ENCODE measurements at regions not wholly inside any gene's neighbourhood (a gene's known extent, or its start where the extent isn't known, plus 50 kb on each side); places are given as distances from the start of the nearest gene placed in this dataset.

DNA sequence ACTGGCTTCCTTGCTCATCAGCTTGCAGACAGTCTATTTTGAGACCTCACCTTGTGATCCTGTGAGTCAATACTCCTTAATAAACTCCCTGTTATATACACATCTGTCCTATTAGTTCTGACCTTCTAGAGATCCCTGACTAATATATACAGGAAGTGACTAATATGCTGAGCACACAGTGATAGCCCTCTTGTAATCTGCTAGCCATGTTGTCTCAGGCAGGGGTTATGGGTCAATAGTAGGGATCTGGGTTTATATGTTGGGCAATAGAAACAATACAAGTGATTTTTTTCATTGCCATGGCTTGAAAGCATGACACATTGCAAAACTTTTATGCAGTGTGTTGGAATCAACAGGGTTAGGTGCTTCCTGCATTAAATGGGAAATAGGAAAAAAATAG lies 562.2 kb downstream of the GALC start:
- intact Hi-C loops (cut with micrococcal nuclease) (no loop called here), in situ Hi-C loops (cut with MboI; ENCODE audit: low sequenced_read_pairs) (no loop called here), dilution Hi-C loops (cut with HindIII; ENCODE audit: low sequenced_read_pairs, unreplicated experiment) (no loop called here)
- H3K9me3 ChIP-seq (ENCODE audit: control insufficient read depth, insufficient read depth, low read length) = peaks cover 2% of the 10 kb centered on the region; the same call in 1 of the 2 replicates
- no peak overlapping the region for H3K4me2 ChIP-seq (ENCODE audit: low read depth, low read length)
- H2AK5ac ChIP-seq (ENCODE audit: low read depth, low read length) = no peak overlapping the region
- H4K20me1 ChIP-seq (ENCODE audit: insufficient read depth, low read length) = no peaks in the 10 kb centered on the region
- no peak overlapping the region for H4K5ac ChIP-seq (ENCODE audit: low read depth, low read length)
- DNase-seq (peak; percentile 75), ATAC-seq (ENCODE audit: low read depth) (peak; percentile 48; the same call in 1 of the 2 replicates)
- H3K36me3 ChIP-seq (ENCODE audit: control insufficient read depth, insufficient read depth, low read length) = no peaks in the 10 kb centered on the region
- H3K18ac ChIP-seq (ENCODE audit: low read depth, low read length) = no peak overlapping the region
- no peak overlapping the region for H2AFZ ChIP-seq (replicated peaks; ENCODE audit: low read length, poor library complexity)
- ChIA-PET CTCF (no interaction called here), POLR2A (ENCODE audit: unreplicated experiment) (no interaction called here)
- H2BK20ac ChIP-seq (ENCODE audit: low read depth, low read length) = no peak overlapping the region
- no peak overlapping the region for H2BK5ac ChIP-seq (ENCODE audit: low read depth, low read length, poor library complexity, severe bottlenecking)
- BruUV-seq (replicated peaks) = no TSS peak
- peaks cover 2% of the 10 kb centered on the region; the same call in 1 of the 2 replicates for H3K4me1 ChIP-seq (ENCODE audit: control insufficient read depth, insufficient read depth, low read length)
- no peak overlapping the region for H3K14ac ChIP-seq (replicated peaks; ENCODE audit: low read depth, low read length)
- no peaks in the 10 kb centered on the region for H3K79me1 ChIP-seq (ENCODE audit: low read depth in 1 of 2, low read length in 2 of 2)
- H2BK120ac ChIP-seq (ENCODE audit: low read depth, low read length) = no peak overlapping the region
- no peak overlapping the region for H3K27ac ChIP-seq (ENCODE audit: insufficient read depth, low read length)
- no peaks in the 10 kb centered on the region for H3K9me1 ChIP-seq (ENCODE audit: insufficient read depth, low read length)
- no peak overlapping the region for H3K4ac ChIP-seq (ENCODE audit: low read depth, low read length)
- H3K9ac ChIP-seq (ENCODE audit: low read depth, low read length) = no peak overlapping the region
- H4K8ac ChIP-seq (ENCODE audit: low read depth in 2 of 2, low read length in 2 of 2) = no peak overlapping the region
- H4K91ac ChIP-seq (ENCODE audit: insufficient read depth, low read depth, low read length) = no peak overlapping the region
- TF ChIP-seq RAD21 (IDR thresholded peaks at IDR 0.05; ENCODE audit: low read length) = no peak
- TF ChIP-seq RCOR1 (IDR thresholded peaks at IDR 0.05; ENCODE audit: insufficient replicate concordance, low read length) = peak; percentile 38
- TF ChIP-seq FOS (IDR thresholded peaks at IDR 0.05; ENCODE audit: low read depth, low read length) = peak; percentile 65
- TF ChIP-seq RFX5 (IDR thresholded peaks at IDR 0.05; ENCODE audit: low read depth, low read length) = no peak
- TF ChIP-seq BHLHE40 (IDR thresholded peaks at IDR 0.05; ENCODE audit: low read depth, low read length) = no peak
- no peak for TF ChIP-seq NFE2L2 (IDR thresholded peaks at IDR 0.05; ENCODE audit: low read depth, low read length)
- TF ChIP-seq, protein P1, sequence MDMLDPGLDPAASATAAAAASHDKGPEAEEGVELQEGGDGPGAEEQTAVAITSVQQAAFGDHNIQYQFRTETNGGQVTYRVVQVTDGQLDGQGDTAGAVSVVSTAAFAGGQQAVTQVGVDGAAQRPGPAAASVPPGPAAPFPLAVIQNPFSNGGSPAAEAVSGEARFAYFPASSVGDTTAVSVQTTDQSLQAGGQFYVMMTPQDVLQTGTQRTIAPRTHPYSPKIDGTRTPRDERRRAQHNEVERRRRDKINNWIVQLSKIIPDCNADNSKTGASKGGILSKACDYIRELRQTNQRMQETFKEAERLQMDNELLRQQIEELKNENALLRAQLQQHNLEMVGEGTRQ (IDR thresholded peaks at IDR 0.05; ENCODE audit: low read depth, low read length) = no peak
- TF ChIP-seq CEBPB (IDR thresholded peaks at IDR 0.05; ENCODE audit: low read depth, low read length) = peak; percentile 80
- TF ChIP-seq, protein P2, sequence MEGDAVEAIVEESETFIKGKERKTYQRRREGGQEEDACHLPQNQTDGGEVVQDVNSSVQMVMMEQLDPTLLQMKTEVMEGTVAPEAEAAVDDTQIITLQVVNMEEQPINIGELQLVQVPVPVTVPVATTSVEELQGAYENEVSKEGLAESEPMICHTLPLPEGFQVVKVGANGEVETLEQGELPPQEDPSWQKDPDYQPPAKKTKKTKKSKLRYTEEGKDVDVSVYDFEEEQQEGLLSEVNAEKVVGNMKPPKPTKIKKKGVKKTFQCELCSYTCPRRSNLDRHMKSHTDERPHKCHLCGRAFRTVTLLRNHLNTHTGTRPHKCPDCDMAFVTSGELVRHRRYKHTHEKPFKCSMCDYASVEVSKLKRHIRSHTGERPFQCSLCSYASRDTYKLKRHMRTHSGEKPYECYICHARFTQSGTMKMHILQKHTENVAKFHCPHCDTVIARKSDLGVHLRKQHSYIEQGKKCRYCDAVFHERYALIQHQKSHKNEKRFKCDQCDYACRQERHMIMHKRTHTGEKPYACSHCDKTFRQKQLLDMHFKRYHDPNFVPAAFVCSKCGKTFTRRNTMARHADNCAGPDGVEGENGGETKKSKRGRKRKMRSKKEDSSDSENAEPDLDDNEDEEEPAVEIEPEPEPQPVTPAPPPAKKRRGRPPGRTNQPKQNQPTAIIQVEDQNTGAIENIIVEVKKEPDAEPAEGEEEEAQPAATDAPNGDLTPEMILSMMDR (conservative IDR thresholded peaks at IDR 0.05; ENCODE audit: low read depth, low read length) = no peak
- TF ChIP-seq MAFK (IDR thresholded peaks at IDR 0.05; ENCODE audit: low read depth, low read length) = no peak
- TF ChIP-seq SMC3 (IDR thresholded peaks at IDR 0.05; ENCODE audit: low read depth, low read length) = no peak
- no peak for TF ChIP-seq CHD1 (IDR thresholded peaks at IDR 0.05; ENCODE audit: low read depth, low read length)
- TF ChIP-seq, protein P3, sequence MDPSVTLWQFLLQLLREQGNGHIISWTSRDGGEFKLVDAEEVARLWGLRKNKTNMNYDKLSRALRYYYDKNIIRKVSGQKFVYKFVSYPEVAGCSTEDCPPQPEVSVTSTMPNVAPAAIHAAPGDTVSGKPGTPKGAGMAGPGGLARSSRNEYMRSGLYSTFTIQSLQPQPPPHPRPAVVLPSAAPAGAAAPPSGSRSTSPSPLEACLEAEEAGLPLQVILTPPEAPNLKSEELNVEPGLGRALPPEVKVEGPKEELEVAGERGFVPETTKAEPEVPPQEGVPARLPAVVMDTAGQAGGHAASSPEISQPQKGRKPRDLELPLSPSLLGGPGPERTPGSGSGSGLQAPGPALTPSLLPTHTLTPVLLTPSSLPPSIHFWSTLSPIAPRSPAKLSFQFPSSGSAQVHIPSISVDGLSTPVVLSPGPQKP (IDR thresholded peaks at IDR 0.05; ENCODE audit: borderline replicate concordance, low read depth, low read length) = no peak
- H2AK9ac ChIP-seq (replicated peaks; ENCODE audit: low read depth, low read length, poor library complexity) = no peak overlapping the region
- H3K23ac ChIP-seq (ENCODE audit: low read depth, low read length) = no peak overlapping the region
- no peak overlapping the region for H2BK15ac ChIP-seq (ENCODE audit: low read depth, low read length)
- no peak overlapping the region for H3K56ac ChIP-seq (ENCODE audit: extremely low read depth, insufficient read depth, low read length)
- no peak overlapping the region for H3K4me3 ChIP-seq (ENCODE audit: insufficient read depth, low read depth, low read length)
- no peaks in the 10 kb centered on the region for H3K27me3 ChIP-seq (ENCODE audit: control insufficient read depth, insufficient read depth, low read length)

All from IMR-90 (cell line).